Activated CD8-positive, alpha-beta memory T cell treated with anti-CD3 and anti-CD28 coated beads for 24 hours (primary cell): ENCODE measurements at regions not wholly inside any gene's neighbourhood (a gene's known extent, or its start where the extent isn't known, plus 50 kb on each side); places are given as distances from the start of the nearest gene placed in this dataset.

Experiments
- DNase-seq: peaks from one replicate; pipeline ENCODE4 v3.0.0-alpha.2; 2020

- DNase-seq = no peak
Observed at GRCh38 chr22:34160141-34160783, 240.0 kb upstream of the LARGE1 start.

DNA sequence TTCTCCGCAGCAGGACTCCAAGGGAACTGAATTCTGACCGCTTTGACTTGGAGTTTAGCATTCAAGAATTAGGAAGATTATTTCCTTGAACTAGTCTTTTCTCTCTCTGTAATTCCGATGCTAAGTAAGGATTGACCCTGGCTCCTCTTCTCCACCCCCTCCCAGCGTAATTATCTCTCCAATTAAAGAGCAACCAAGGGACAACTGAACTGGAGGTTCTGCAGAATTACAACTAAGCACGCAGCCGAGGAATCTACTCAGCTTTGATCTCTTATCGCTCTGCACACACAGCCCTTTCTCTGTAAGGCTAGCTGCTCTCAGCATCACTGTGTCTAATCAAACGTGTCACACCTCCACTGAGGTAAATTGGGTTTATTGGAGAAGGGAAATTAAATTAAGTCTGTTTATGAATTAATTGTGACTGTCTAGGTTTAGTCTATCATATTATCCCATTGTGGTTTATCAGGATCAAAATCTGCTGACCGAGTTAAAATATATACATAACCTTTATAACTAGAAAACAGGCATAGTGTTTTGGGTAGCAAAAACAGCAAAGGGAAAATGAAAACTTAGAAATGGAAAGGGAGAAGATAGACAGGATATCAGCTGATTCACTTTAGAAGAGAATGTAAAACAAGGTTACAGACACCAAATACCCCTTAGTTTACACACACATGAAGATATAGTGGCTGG lies 241.3 kb upstream of the LARGE1 start:
- no peak for DNase-seq

GRCh38 chr22:34198976-34199375 lies 278.7 kb upstream of the LARGE1 start:
- no peak for DNase-seq

- no peak for DNase-seq
Observed at GRCh38 chr22:34210301-34210700, 290.0 kb upstream of the LARGE1 start.

- no peak for DNase-seq
Observed at GRCh38 chr22:34214372-34214771, 294.1 kb upstream of the LARGE1 start.

GRCh38 chr22:34225278-34225677 lies 305.0 kb upstream of the LARGE1 start:
- DNase-seq = no peak

DNA sequence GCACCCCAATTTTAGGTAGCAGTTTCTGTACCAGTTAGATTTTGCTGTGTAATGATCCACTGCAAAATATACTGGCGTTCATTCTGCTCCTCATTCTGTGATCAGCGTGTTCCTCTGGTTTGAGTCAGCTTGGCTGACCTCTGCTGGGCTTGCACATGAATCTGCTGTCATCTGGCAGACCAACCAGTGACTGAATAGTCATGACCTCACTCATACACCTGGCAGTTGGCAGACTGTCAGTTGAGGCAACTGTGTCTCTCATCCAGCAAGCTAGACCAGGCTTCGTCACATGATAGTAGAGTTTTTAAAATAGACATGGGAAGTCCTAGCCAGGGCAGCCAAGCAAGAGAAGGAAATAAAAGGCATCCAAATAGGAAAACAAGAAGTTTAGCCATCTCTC lies 316.3 kb upstream of the LARGE1 start:
- DNase-seq = no peak

DNA sequence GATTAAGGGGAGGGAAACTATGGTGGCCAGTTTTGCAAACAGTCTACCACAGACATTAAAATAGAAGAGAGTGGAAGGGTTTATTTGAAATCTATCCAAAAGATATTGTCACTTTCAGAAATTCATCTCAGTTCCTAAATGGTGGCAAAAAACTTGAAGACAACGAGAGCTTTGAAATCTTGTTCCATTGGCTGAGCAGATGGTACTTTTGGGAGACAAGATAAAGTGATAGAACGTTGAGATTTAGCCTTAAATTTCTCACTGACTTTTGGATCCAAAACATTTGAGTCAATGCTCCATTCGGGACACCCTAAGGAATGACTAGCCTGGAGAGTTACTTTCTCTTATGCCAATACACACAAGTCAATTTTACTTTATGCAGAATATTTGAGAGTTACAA lies 319.1 kb upstream of the LARGE1 start:
- DNase-seq = no peak

GRCh38 chr22:34243023-34243422 lies 322.7 kb upstream of the LARGE1 start:
- no peak for DNase-seq

DNA sequence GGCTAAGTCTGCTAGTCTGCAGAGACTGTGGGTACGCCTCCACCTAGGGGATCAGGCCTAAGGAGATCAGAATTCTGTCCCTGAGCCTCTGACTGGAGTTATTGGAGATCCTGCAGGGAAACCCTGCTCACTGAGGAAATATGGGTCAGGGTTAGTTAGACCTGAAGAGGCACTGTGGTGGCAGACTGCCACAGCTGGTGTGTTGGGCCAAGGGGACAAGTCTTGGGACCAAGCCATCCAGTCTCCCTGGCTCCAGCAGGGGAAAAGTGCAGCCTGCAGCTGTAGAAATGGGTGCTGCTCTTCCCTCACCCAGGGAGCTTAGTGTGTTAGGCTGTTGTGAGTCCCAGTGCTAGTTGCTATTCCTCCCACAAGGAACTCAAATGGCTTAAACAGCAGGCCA lies 334.8 kb upstream of the LARGE1 start:
- no peak for DNase-seq

DNA sequence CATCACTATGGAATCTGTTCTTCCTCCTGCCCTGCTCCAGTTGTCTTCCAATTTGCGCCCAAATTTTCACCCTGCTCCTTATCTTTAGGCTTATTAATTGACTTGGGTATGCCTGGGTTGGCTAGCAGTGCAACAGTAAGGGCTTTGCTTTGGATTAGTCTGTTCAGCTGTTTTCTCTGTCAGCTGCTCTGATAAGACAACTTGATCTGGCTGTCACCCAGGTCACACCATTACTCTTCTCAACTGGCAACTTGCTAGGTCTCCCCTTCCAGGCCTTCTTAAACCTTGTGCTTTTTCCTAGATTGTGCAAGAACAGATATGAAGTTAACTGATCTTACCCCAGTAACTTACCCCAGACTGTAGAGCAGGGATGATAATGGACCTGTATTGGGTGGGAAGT lies 357.8 kb upstream of the LARGE1 start:
- no peak for DNase-seq

- DNase-seq = no peak
Observed at GRCh38 chr22:34281738-34282137, 361.5 kb upstream of the LARGE1 start.

GRCh38 chr22:34283844-34284243 lies 363.6 kb upstream of the LARGE1 start:
- no peak for DNase-seq

DNA sequence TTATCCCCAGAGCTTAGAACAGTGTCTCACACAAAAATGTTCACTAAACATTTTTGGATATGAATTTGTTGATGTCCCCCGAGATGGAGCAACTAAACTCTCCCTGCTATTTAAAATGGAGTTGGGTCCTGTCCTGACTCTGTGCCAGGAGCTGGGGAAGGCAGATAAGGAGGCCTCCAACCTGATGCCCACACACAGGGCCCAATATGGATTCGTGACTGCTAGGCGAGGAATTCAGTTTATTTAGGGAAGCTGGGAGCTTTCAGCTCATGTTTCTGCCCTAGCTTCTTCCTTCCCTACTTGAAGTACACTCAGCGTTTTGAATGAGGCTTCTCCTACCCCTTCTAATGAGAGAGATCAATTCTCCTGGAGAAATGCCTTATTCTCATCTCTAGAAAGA lies 373.0 kb upstream of the LARGE1 start:
- no peak for DNase-seq

DNA sequence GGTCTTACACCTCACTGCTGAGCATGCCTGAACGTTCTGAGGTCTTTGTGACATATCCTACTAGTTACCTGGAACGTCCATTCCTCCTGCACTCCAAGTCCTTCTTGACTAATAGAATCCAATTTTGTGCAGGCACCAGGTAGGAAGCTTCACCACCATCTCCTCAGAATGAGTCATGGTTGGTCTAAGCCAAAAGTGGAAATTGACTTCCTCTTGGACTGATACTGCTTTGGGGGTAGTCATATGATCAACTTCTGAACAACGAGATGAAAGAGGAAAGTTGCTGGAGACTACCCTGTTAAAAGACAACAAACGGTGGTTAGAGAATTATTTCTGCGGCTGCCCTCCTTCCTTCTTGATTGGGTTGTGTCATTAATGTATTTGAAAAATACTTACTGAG lies 374.2 kb upstream of the LARGE1 start:
- no peak for DNase-seq

- DNase-seq = no peak
Observed at GRCh38 chr22:34294986-34295385, 374.7 kb upstream of the LARGE1 start.

DNA sequence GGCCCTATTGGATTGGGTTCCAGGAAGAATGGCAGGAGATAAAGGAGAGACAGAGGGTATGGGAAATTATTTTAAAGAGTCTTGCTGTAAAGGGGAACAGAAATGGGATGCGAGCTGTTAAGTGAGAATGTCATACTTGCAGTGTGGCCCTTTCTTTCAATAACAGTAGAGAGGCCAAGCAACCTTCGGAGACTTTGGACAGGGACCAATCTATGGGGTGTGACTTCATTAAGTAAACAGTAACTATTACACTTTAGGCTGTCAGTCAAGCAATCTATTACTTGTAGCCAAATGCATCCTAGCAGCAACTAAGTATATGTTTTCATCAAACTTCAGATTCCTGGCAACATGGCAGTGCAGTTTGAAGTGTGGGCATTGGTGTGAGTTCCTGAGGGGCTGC lies 376.2 kb upstream of the LARGE1 start:
- no peak for DNase-seq

DNA sequence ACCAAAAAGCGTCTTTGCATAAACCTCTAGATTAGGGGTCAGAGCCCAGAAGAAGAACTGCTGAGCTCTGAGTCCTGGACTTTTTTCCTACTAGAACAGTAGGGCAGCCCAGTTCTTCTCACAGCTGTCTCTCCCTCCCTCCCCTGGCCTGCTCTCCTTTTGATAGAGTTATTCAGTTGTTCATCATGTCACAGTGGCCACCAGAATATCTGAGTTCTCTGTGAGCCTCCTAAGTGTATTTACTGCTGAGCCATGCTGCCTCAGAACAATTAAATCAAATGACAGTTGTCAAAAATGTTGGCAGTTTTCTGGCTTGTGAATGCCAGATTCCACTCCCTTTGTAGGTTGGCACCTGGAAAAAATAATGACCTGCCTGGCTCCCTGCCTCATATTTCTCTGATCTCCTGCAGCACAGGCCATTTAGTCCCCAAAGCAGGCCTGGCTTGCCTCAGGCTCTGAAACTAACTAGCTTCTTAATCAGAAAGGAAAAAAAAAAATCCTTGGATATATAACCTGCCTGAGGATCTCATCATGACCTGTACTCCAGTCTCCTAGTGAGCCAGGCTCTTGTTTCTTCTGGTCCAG lies 377.4 kb upstream of the LARGE1 start:
- DNase-seq = no peak

DNA sequence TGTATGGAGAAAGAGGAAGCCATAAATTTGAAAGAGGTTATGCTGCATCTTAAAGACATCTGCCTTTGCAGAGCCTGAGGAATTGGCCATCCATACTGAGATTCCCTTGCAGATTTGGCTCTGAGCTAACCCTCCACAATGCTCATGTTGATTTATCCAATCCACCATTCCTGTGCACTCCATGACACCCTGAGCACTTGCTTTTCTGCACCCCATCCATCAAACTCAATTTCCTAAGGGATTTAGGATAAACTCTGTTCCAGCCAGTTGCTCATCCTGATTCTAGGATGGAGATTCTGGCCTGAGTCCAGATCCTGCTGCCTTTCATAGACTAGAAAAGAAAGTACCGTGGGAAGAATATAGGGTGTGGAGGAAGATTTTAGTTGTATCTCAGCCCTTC lies 379.2 kb upstream of the LARGE1 start:
- no peak for DNase-seq

GRCh38 chr22:34301569-34301968 lies 381.3 kb upstream of the LARGE1 start:
- no peak for DNase-seq

DNA sequence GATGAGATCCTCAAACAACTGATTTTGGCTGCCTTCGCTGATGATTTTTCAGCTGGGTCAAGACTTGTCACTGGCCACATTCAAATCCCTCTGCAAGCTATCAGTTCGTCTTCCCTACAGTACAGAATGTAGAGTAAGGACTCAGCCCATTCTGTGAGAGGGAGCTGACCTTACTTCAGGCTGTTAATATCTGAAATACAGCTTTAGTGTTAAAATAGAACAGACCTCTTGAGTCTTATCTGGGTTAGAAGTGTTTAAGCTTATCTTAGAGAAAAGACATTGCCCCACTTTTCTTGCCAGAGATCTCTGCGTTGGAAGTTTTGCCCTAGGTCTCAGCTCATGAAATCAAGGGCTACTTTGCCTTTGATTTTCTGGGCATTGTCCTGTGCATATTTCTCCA lies 383.4 kb upstream of the LARGE1 start:
- DNase-seq = no peak

DNA sequence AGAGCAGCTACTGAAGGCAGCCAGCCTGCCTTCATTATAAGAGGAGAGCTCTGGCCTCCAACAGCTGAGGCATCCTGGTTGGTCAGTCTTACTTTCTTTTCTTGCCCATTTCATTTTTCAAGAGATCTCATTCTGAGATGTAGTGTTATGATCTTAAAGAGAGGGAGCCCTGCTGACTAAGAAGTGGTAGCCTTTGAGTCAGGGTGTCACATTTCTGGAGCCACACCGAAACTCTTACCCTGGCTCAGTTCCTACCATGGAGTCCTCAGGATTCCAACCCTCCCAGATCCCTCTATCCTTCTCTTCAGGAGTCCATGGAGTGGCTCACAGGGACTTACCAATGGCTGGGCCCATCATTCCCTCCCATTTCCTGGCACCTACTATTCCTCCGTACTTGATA lies 386.1 kb upstream of the LARGE1 start:
- DNase-seq = no peak

DNA sequence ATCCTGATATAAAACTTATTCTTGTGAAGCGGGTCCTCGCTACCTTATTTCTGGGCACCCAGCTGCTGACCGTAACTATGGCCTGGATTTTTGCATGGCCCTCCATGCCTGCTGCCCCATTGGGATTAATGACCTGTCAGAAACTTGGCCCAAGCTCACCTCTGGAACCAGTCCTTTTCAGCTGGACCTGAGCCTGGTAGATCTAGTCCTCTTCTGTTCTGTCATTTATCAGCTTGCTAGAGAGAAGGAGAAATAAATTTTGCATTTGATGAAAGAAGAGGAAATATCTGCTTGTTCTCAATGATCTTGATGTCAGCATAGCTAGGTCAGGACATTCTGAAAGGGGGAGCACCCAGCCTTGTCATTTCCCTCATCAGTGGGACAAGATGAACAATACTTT lies 387.8 kb upstream of the LARGE1 start:
- no peak for DNase-seq

GRCh38 chr22:34319346-34319745 lies 399.1 kb upstream of the LARGE1 start:
- no peak for DNase-seq

- DNase-seq = no peak
Observed at GRCh38 chr22:34324763-34325162, 404.5 kb upstream of the LARGE1 start.
